ENCODE measurements at regions not wholly inside any gene's neighbourhood (a gene's known extent, or its start where the extent isn't known, plus 50 kb on each side); places are given as distances from the start of the nearest gene placed in this dataset.
"Not testable (repeated sequence)": the region's sequence is repeated elsewhere in the genome, so short reads cannot be mapped to it uniquely, and the experiment has no call there.

DNA sequence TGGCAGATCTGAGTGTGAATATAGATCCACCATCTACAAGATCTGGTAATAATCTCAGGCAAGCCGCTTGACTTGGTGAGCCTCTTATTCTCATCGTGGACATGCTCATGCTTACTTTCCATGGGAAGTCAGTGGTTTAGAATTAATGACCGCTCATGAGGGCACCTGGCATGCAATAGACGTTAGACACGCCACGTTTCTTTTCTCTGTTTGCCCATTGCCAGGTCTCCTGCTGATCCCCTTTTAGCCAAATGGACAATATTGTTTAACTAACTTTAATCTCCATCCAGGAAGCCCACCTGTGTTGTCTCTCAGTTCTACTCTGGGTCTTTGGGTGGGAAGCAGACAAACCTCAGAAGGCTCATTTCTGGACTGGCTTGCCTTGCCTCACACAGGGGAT is 439.1 kb downstream of the ETS1 start:
- no peak for DNase-seq

DNA sequence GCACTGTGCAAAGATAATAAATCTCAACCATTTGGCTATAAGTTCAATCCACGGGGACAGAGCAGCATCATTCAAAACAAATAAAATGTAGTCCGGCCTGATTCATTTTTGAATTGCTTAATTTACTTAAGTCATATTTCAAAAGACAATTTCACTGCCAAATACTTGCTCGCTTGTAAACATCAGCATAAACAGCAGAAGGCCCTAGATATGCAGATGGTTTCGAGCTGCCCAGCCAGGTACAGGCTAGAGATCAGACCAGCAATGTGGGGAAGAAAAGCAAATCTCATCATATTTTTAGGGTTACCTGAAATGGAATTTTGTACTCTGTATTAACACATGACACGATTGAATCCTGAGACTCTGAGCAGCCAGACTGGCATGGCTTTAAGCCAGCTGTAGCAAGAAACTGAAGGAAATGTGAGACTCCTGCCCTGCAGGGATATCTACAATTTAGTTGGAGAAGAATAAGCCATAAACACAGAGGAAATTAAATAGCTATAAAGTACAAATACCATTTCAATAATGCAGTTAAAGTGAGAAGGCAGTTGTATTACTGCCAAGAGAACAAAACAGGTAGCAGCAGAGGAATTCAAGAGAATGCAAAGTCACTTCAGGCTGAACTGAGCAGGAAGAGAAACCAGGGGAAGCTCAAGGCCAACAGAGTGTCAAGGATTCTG is 440.3 kb downstream of the ETS1 start:
- no peak for DNase-seq

DNA sequence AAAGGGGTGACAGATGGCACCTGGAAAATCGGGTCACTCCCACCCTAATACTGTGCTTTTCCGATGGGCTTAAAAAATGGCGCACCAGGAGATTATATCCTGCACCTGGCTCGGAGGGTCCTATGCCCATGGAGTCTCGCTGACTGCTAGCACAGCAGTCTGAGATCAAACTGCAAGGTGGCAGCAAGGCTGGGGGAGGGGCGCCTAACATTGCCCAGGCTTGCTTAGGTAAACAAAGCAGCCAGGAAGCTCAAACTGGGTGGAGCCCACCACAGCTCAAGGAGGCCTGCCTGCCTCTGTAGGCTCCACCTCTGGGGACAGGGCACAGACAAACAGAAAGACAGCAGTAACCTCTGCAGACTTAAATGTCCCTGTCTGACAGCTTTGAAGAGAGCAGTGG is 447.1 kb downstream of the ETS1 start:
- DNase-seq, result not testable (repeated sequence)

DNA sequence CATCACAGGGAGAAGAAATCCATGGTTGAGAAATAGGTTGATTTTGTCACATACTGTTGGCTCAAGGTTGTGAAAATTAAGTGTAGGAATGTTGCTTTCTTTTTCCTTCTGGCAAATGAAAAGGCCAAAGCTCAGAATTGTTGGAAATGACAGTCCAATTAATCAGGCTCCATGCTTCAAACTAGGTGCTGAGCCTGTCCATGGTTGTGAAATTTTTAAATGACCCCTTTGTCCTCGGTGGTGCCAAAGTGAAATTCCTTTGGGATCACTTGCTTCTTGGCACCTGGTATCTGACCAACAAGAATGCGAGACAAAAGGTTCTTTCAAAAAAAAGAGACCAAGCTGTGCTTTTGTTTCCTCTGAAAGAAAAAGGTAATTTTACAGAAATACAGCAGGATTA is 451.9 kb downstream of the ETS1 start:
- no peak for DNase-seq

DNA sequence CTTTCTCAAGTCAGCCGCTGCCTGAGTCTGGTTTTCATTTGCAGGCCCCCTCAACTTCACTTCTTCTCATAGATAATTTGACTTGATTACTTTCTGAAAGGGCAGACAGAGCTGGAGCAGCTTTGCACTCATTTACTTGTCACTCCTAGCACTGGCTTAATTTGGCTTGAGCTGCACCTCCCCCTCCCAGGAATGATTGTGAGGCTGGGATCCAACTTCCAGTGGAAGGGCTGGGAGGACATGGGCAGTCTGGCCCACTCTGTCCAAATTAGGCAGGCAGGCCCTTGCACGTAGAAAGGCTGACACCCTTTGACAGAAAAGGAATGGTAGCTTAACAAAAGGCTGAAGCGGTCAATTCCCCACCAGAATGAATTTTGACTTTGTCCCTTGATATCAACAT is 453.9 kb downstream of the ETS1 start:
- DNase-seq, result no peak

DNA sequence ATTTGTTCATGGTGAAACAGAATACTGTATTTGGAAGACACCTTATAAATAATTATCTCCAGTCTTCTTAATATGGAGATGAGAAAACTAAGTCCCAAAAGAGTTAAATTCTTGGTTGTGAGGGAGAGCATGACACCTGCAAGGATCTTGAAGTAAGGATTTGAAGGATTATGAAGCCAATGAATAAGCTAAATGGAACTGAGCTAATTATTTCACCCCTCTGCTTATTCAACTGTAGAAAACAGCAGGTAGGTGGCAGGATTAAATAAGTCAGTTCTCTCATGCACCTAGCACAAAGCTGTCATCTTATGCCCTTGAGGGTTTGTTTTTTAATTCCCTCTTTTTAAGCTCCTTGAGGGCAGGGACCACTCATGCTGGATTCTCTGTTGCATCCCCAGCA is 457.3 kb downstream of the ETS1 start:
- no peak for DNase-seq

DNA sequence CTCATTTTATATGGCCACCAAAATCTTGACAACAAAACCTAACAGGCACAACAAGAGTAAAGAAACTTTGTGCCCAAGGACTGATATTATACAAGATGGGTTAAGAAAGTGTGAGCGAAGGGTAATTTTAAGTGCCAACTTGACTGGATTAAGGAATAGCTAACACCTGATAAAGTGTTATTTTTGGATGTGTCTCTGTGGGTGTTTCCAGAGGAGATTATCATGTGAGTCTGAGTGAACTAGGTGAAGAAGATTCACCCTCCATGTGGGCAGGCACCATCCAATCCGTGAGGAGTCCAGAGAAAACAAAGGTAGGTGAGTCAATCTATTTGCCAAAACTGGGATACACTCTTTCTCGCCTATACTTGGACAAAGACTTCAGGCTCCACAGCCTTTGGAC is 461.6 kb downstream of the ETS1 start:
- no peak for DNase-seq

DNA sequence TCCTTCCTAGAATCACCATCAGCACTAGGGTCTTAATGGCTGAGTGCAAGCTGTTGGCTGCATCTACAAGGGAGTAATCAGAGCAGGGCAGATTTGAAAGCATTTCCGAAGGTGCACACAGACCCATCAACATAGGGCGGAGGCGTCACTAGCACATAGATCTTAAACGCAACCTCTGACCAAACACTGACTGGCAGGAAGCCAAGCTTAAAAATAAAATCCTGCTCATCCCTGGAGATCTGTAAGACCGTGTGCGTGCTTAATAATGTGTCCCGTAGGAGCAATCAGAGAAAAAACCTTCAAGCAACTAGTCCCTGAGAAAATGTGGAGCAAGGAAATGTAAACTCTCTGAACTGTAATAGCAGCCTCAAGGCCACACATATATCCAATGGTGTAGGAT is 470.5 kb downstream of the ETS1 start:
- DNase-seq, result no peak

DNA sequence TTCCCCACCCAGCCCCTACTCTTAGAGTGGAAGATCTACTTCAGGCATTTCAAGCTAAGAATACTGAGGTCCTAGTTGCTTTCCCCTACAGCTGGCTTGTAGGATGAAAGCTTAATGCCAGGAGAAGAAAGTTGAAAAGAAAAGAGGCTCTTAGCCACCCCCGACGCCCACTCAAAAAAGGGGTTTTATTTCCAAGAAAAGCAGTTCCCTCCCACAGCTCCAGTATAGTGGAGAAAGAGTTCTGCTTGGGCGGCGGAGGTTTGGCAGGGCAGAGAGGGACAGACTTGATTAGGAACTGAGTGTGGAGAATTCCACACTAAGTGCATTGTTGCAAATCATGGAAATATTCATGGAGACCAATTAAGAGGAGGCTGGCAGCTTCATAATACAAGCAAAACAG is 470.9 kb downstream of the ETS1 start:
- DNase-seq, result no peak

DNA sequence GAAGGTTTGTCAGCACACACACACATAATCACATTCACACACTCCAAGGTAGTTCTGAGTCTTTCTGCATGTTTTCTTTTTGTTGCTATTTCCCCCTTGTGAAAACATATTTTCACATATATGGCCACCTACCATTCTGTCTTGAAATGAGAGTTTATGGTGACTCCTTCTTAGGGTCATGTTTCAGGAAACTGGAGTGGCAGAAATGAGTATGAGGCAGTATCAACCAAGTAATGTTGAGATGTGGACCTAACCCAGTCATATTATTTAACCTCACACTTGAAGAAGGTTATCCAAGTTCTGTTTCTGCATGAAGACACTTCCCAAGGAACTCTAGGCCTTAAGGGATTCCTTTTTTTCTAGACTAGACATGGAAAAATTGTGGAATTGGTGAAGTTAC is 481.4 kb downstream of the ETS1 start:
- no peak for DNase-seq

DNA sequence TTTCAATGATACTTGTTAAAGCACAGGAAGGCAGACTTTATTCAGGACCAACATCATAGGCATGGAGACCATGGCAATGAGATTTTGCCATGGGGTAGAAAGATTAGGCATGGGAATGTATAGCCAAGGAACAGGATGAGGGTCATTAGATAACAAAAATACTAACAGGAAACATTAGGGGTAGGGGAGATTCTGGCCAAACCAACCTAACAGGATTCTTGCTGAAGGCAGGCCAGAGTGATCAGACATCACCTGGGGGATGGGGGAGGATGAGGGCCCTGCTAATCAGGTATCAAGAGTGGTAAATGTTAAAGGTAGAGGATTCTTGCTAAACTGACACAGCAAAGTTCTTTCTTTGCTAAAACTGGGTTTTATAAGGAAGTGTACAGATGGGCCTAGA is 481.8 kb downstream of the ETS1 start:
- DNase-seq, result no peak

DNA sequence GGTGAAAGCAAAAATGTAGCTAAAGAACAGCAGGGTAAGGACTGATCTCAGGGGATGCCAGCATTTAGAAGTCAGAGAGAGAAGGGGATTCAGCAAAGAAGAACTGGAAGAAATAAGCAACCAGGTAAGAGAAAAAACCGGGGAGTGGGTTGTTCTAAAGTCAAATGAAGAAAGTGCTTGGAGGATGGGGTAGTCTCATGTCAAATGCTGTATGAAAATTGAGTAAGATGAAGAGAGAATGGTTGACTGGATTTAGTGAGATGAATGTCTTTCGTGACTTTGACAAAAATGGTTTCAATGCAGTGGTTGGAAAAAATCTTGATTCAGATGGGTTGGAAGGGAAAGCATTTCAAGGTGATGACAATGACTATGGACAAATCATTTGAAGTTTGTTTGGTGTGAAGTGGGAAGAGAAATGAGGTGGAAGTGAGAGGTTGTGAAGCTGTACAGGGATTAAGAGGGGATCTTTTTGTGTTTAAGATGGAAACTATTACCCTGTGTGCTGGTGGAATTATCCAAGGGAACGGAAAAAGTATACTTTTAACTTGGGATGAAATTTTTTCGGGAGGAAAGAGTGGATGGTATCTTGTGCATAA is 484.0 kb downstream of the ETS1 start:
- no peak for DNase-seq

DNA sequence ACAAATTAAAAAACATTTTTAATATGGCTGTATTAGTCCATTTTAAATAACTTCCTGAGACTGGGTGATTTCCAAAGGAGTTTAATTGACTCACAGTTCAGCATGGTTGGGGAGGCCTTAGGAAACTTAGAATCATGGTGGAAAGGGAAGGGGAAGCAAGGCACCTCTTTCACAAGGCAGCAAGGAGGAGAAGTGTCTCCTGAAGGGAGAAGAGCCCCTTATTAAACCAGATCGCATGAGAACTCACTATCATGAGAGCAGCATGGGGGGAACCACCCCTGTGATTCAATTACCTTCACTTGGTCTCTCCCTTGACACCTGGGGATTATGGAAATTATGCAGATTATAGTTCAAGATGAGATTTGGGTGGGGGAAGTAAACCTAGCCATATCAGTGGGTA is 488.6 kb downstream of the ETS1 start:
- DNase-seq, result no peak

DNA sequence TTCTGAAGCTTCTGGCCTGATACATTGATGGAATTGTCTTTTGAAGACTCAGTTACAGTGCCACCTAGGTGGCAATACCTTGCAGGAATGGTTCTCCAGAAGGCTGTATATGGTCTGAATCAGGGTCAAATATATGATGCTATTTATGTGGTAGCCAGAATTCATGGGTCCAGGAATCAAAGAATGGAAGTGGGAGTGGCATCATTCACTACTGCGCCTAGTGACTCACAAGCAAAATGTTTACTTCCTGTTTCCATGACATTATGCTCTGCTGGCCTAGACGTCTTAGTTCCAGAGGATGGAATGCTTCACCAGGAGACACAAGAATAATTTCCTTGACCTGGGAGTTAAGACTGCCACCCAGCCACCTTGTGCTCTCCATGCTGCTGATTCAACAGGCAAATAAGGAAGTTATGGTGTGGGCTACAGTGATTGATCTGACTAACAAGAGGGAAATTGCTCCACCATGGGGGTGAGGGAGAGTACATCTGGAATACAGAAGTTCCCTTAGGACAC is 491.8 kb downstream of the ETS1 start:
- no peak for DNase-seq

DNA sequence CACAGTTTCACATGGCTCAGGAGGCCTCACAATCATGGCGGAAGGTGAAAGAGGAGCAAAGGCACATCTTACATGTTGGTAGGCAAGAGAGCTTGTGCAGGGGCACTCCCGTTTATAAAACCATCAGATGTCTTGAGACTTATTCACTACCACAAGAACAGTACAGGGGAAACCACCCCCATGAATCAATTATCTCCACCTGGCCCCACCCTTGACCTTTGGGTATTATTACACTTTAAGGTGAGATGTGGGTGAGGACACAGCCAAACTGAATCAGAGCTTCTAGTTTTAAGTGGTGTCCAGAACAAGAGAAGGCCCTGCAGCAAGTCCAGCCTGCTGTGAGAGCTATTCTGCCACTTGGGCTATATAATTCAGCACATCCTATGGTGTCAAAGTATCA is 493.7 kb downstream of the ETS1 start:
- no peak for DNase-seq

DNA sequence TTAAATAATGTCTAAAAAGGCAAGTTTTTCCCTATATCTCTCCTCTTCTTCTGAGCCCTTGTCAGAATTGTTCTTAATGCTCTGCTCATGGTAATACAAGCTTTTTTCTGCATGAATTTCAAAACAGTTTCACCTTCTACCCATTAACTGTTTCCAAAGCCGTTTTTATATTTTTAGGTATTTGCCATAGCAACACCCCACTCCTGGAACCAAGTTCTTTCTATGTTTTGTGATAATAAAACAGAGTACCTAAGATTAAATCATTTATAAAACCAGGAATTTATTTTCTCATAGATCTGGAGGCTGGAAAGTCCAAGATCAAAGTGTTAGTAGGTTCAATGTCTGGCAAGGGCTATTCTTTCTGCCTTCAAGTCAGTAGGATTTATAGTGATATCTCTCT is 497.4 kb downstream of the ETS1 start:
- DNase-seq, result no peak

DNA sequence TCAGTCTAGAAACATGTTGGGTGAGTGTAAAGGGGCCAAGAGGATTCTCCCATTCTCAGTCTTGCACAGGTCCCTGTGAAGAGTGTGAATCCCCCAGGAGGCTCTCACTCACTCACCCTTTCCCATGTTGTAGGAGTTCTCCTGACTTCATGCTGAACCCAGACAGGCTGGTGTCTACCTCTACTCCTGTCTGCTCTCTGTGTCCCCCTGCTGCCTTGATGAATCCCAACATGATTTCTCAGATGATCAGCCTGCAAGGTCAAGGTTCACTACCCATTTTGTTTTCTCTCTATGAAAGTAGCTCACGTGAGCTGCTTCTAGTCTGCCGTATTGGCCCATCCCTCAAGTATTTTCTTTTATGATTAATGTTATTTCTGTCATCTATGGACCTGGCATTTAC is 500.6 kb downstream of the ETS1 start:
- DNase-seq, result no peak

DNA sequence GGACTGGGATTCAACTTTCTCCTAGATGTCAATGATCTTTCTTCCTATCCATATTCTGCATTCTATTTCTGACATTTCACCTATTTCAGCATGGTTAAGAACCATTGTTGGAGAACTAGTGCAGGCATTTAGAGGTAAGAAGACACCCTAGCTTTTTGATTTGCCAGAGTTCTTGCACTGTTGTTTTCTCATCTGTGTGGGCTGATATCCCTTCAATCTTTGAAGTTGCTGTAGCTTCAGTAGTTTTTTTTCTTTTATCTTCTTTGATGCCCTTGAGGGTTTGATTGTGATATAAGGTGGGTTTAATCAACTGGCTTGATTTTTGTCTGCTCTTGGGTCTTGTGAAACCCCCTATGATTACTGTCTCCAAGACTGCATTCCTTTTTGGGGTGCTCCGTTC is 502.1 kb downstream of the ETS1 start:
- DNase-seq, result no peak

DNA sequence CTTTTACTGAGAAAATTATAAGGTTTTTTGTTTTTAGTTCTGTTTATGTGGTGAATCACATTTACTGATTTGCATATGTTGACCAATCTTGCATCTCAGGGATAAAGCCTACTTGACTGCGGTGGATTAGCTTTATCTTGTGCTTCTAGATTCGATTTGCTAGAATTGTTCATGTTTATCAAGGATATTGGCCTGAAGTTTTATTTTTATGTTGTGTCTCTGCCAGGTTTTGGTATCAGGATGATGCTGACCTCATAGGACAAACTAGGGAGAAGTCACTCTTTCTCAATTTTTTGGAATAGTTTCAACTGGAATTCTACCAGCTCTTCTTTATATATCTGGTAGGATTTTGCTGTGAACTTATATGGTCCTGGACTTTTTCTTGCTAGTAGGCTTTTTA is 504.8 kb downstream of the ETS1 start:
- DNase-seq, result no peak

DNA sequence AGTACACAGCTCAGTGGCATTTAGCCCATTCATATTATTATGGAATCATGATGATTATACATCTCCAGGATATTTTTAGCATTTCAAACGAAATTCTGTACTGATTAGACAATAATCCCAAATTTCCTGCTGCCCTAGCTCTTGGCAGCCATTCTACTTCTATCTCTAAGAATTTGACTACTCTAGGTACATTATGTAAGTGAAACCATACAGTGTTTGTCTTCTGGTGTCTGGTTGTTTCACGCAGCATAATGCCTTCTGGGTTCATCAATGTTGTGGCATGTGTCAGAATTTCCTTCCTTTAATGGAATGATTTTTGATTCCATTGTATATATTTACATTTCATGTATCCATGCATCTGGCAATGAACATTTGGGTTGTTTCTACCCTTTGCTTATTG is 517.7 kb downstream of the ETS1 start:
- DNase-seq, result no peak

DNA sequence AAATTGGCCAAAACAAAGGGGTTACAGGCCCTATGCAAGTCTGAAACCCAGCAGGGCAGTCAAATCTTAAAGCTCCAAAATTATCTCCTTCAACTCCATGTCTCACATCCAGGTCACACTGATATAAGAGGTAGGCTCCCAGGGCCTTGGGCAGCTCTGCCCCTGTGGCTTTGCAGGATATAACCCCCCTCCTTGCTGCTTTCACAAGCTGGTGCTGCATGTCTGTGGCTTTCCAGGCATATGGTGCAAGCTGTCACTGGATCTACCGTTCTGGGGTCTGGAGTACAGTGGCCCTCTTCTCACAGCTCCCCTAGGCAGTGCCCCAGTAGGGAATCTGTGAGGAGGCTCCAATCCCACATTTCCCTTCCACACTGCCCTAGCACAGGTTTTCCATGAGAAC is 519.6 kb downstream of the ETS1 start:
- no peak for DNase-seq

DNA sequence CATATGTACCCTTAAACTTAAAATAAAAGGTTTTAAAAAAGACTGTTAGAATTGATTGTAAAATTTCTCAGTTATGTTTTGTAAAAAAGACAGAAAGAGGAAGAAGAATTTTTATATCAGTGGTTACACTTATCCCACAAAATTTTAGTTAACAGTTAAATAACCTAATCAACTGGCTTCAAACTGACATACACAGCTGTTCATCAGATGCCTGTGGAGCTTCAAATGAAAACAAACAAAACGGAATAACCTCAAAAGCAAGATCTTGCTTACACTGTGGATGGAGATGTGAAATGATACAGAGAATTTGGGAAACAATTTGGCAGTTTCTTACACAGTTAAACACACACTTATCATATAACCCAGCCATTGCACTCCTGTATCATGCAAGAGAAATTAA is 521.0 kb downstream of the ETS1 start:
- no peak for DNase-seq

DNA sequence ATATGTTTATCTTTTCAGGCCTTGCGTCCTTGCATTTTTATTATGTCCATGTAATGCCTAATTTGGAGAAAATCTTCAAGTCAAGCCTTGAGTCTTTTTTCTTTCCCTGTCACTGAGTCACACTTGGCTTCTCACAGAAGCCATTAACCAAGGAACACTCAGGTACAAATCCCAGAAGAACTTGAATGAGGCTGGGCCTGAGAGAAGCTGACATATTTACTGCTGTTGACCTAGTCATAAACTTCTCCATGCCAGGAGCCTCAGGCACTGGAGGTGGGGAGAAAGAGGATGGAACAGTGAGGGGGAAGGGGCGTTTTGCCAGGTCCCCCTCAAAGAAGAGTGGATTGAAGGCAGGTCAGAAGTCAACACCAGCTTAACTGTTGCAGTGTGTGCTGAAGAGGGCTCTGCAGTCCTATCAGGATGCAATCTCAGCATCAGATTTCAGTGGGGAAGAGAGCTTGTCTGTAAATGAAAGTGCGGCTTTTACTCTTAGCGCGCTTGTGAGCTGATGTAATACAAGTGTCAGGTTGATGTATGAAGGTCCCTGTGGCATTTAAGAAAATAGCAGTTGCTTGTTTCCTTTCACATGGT is 526.0 kb downstream of the ETS1 start:
- DNase-seq, result no peak

DNA sequence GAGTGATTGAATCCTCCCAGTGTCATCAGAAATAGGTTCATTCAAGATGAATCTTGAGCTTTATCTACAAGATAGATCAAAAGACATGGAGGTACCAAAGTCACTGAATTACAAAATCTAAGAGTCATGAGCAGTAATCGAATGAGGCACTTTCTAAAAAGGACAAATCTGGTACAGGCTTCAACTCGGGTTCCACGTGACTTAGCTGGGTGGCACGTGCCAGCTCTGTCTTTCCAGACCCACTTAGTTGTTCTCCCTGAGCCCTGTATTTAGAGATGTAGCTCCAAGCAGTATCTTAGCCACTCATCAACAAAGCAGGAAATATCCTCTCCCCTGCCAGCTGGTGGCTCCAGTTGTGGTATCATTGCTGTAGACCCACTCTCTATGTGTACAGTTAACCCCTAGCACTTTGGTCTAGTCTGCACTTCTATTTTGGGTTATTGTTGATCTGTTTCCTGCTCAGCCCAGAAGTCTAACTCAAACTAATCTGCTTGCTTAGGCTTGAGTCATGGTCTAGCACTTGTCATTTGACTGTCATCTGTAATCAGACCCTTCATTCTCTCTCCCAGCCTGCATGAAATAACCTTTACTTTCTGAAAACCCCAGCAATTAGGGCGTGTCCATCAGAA is 528.7 kb downstream of the ETS1 start:
- DNase-seq, result no peak

Measured in NCI-H2171 (cell line).